ENCODE measurements at regions not wholly inside any gene's neighbourhood (a gene's known extent, or its start where the extent isn't known, plus 50 kb on each side); places are given as distances from the start of the nearest gene placed in this dataset.

- no peak for DNase-seq (ENCODE audit: low read depth)
- no peak overlapping the region for H3K4me3 ChIP-seq (ENCODE audit: low read depth, low read length)
- TF ChIP-seq CTCF (IDR thresholded peaks at IDR 0.05; ENCODE audit: insufficient read depth, low read depth, low read length, missing control alignments), result no peak
These were observed 339.7 kb upstream of the EPHA3 start for GRCh38 chr3:88767746-88768145.

GRCh38 chr3:88773766-88774165 lies 333.7 kb upstream of the EPHA3 start:
- TF ChIP-seq CTCF (IDR thresholded peaks at IDR 0.05; ENCODE audit: insufficient read depth, low read depth, low read length, missing control alignments), result no peak
- no peak overlapping the region for H3K4me3 ChIP-seq (ENCODE audit: low read depth, low read length)
- no peak for DNase-seq (ENCODE audit: low read depth)

- DNase-seq (ENCODE audit: low read depth), result no peak
- no peak for TF ChIP-seq CTCF (IDR thresholded peaks at IDR 0.05; ENCODE audit: insufficient read depth, low read depth, low read length, missing control alignments)
- H3K4me3 ChIP-seq (ENCODE audit: low read depth, low read length), result no peak overlapping the region
These were observed 332.3 kb upstream of the EPHA3 start for GRCh38 chr3:88775026-88775690.

GRCh38 chr3:88779482-88779881 lies 327.9 kb upstream of the EPHA3 start:
- no peak for DNase-seq (ENCODE audit: low read depth)
- H3K4me3 ChIP-seq (ENCODE audit: low read depth, low read length), result no peak overlapping the region
- TF ChIP-seq CTCF (IDR thresholded peaks at IDR 0.05; ENCODE audit: insufficient read depth, low read depth, low read length, missing control alignments), result no peak

- no peak for DNase-seq (ENCODE audit: low read depth)
- no peak overlapping the region for H3K4me3 ChIP-seq (ENCODE audit: low read depth, low read length)
- TF ChIP-seq CTCF (IDR thresholded peaks at IDR 0.05; ENCODE audit: insufficient read depth, low read depth, low read length, missing control alignments), result no peak
These were observed 322.5 kb upstream of the EPHA3 start for GRCh38 chr3:88784925-88785324.

- H3K4me3 ChIP-seq (ENCODE audit: low read depth, low read length), result no peak overlapping the region
- TF ChIP-seq CTCF (IDR thresholded peaks at IDR 0.05; ENCODE audit: insufficient read depth, low read depth, low read length, missing control alignments), result no peak
- no peak for DNase-seq (ENCODE audit: low read depth)
These were observed 321.6 kb upstream of the EPHA3 start for GRCh38 chr3:88785841-88786240.

- TF ChIP-seq CTCF (IDR thresholded peaks at IDR 0.05; ENCODE audit: insufficient read depth, low read depth, low read length, missing control alignments), result no peak
- H3K4me3 ChIP-seq (ENCODE audit: low read depth, low read length), result no peak overlapping the region
- no peak for DNase-seq (ENCODE audit: low read depth)
These were observed 311.9 kb upstream of the EPHA3 start for GRCh38 chr3:88795503-88795902.
